DND-41 (cell line): ENCODE measurements at regions not wholly inside any gene's neighbourhood (a gene's known extent, or its start where the extent isn't known, plus 50 kb on each side); places are given as distances from the start of the nearest gene placed in this dataset.

Source experiments
- EZH2 ChIP-seq: IDR thresholded peaks from 3 replicates; pipeline ENCODE4 v1.6.1; 2012; ENCODE audit warnings: borderline replicate concordance, low read depth, mild to moderate bottlenecking, moderate library complexity, low read length, inconsistent platforms; ENCODE audit not compliant: severe bottlenecking
- TF ChIP-seq, protein P1 (sequence below): IDR thresholded peaks from 2 replicates; pipeline ENCODE4 v1.5.1; 2012; ENCODE audit warnings: borderline replicate concordance, low read length, moderate library complexity, mild to moderate bottlenecking; ENCODE audit not compliant: poor library complexity, severe bottlenecking; ENCODE audit errors: extremely low read depth

- TF ChIP-seq, protein P1, sequence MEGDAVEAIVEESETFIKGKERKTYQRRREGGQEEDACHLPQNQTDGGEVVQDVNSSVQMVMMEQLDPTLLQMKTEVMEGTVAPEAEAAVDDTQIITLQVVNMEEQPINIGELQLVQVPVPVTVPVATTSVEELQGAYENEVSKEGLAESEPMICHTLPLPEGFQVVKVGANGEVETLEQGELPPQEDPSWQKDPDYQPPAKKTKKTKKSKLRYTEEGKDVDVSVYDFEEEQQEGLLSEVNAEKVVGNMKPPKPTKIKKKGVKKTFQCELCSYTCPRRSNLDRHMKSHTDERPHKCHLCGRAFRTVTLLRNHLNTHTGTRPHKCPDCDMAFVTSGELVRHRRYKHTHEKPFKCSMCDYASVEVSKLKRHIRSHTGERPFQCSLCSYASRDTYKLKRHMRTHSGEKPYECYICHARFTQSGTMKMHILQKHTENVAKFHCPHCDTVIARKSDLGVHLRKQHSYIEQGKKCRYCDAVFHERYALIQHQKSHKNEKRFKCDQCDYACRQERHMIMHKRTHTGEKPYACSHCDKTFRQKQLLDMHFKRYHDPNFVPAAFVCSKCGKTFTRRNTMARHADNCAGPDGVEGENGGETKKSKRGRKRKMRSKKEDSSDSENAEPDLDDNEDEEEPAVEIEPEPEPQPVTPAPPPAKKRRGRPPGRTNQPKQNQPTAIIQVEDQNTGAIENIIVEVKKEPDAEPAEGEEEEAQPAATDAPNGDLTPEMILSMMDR = no peak
- TF ChIP-seq EZH2 = no peak
Measured at GRCh38 chr22:48138855-48139254, 1376.4 kb downstream of the TBC1D22A start.
